HG03066 (cell line): ENCODE measurements at regions not wholly inside any gene's neighbourhood (a gene's known extent, or its start where the extent isn't known, plus 50 kb on each side); places are given as distances from the start of the nearest gene placed in this dataset.

Experiments used
- ATAC-seq: cut with Tn5 transposase; IDR thresholded peaks from one replicate; pipeline ENCODE4 v1.9.1; 2021; ENCODE audit warnings: low read depth; ENCODE audit not compliant: unreplicated experiment

GRCh38 chr7:12879139-12879538, 191.7 kb downstream of the ARL4A start:
- ATAC-seq = no peak

GRCh38 chr7:12881712-12882111, 194.3 kb downstream of the ARL4A start:
- no peak for ATAC-seq

- no peak for ATAC-seq
Measured at GRCh38 chr7:12882710-12883109, 195.3 kb downstream of the ARL4A start.

- no peak for ATAC-seq
Measured at GRCh38 chr7:12884033-12884432, 196.6 kb downstream of the ARL4A start.

GRCh38 chr7:12884856-12885440, 197.5 kb downstream of the ARL4A start:
- no peak for ATAC-seq

- no peak for ATAC-seq
Measured at GRCh38 chr7:12888717-12889116, 201.3 kb downstream of the ARL4A start.

- no peak for ATAC-seq
Measured at GRCh38 chr7:12889391-12889790, 202.0 kb downstream of the ARL4A start.

- no peak for ATAC-seq
Measured at GRCh38 chr7:12890586-12890985, 203.2 kb downstream of the ARL4A start.

GRCh38 chr7:12893292-12893691, 205.9 kb downstream of the ARL4A start:
- no peak for ATAC-seq

- no peak for ATAC-seq
Measured at GRCh38 chr7:12895296-12895695, 207.9 kb downstream of the ARL4A start.

- ATAC-seq = no peak
Measured at GRCh38 chr7:12896316-12896715, 208.9 kb downstream of the ARL4A start.

GRCh38 chr7:12898004-12898403, 210.6 kb downstream of the ARL4A start:
- ATAC-seq = no peak

- no peak for ATAC-seq
Measured at GRCh38 chr7:12898620-12899019, 211.2 kb downstream of the ARL4A start.

GRCh38 chr7:12905671-12906070, 218.2 kb downstream of the ARL4A start:
- no peak for ATAC-seq

GRCh38 chr7:12907774-12908173, 220.3 kb downstream of the ARL4A start:
- no peak for ATAC-seq

GRCh38 chr7:12909483-12909882, 222.1 kb downstream of the ARL4A start:
- no peak for ATAC-seq

GRCh38 chr7:12911053-12911452, 223.6 kb downstream of the ARL4A start:
- ATAC-seq = no peak

GRCh38 chr7:12913002-12913401, 225.6 kb downstream of the ARL4A start:
- ATAC-seq = no peak

GRCh38 chr7:12917801-12918200, 230.4 kb downstream of the ARL4A start:
- no peak for ATAC-seq

GRCh38 chr7:12921751-12922345, 234.4 kb downstream of the ARL4A start:
- no peak for ATAC-seq

GRCh38 chr7:12923971-12924370, 236.5 kb downstream of the ARL4A start:
- no peak for ATAC-seq

GRCh38 chr7:12926206-12926605, 238.8 kb downstream of the ARL4A start:
- ATAC-seq = no peak
